ENCODE measurements at regions not wholly inside any gene's neighbourhood (a gene's known extent, or its start where the extent isn't known, plus 50 kb on each side); places are given as distances from the start of the nearest gene placed in this dataset.

DNA sequence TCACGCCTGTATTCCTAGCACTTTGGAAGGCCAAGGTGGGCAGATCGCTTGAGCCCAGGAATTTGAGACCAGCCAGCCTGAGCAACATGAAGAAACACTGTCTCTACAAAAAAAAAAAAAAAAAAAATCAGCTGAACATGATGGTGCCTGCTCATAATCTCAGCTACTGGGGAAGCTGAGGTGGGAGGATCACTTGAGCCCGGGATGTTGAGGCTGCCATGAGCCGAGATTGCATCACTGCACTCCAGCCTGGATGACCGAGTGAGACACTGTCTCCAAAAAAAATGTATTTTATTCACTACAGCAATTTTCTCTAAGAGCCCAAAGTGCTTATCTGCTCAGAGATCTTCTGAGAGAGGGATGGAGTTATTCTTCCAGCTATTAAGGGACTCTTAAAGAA, 215.8 kb upstream of the PPP3CA start:
- DNase-seq = no peak

DNA sequence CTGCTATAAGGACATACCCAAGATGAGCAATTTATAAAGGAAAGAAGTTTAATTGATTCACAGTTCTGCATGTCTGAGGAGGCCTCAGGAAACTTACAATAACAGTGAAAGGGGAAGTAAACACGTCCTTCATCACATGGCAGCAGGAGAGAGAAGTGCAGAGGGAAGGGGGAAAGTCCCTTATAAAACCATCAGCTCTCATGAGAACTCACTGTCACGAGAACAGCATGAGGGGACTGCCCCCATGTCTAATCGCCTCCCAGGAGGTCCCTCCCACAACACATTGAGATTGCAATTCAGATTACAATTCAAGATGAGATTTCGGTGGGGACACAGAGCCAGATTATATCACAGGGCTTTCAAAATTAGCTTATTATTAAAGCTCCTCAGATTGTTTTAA, 209.5 kb upstream of the PPP3CA start:
- no peak for DNase-seq

DNA sequence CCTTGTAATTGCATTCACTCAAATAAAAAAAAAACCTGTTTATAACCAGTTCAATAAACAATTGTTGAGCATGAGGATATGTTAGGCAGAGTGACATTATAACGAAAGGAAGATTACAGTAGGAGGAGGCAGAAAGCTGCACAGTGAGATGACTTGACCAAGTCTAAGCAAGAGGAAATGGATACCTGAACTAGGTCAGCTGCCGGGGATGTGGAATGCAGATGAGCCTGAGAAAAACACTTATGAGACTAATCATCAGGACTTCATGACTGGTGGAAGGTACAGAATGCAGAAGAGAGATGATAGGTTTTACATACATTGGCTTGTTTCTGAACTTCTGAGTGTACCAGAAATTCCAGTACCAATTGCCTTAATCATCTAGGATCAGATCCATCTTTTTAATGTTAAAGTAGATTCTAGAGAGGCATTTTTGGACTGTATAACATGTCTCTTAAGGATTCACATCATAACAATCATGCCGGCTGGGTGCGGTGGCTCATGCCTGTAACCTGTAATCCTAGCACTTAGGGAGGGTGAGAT, 208.1 kb upstream of the PPP3CA start:
- DNase-seq = no peak

DNA sequence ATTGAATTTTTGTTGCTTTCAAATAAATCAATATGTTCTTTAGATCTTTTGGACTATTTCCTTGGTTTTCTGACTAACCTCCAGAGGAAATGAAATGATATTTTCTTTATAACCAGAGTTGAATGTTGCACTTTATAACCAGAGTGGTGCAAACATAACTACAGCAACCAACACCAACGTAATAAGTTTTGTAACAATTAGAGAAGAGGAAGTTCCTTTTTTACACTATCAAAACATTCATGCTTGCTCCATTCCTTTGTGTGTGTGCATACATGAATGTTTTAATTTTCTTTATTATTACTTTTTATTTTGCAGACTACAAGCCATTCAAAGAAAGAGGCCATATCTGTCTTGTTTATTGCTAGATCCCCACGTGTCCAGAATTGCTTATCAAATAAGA, 193.0 kb upstream of the PPP3CA start:
- no peak for DNase-seq

DNA sequence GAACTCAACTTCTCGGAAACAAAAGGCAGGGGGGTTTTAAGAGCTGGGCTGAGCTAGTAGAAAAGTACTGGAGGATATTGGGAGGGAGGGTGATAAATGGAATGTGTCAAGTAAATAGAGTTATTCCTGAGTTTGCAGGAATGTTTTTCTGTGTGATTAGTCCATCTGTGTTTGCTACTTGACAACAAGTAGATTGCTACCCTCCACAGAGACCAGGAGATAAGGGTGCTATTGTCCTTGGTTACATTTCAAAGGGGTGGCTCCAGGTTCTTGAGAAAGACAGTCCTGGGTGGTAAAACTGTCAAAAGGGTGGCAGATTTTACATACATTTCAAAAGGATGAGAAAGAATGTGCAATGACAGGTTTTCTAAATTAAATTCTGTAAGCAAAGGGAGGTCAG, 181.2 kb upstream of the PPP3CA start:
- no peak for DNase-seq

DNA sequence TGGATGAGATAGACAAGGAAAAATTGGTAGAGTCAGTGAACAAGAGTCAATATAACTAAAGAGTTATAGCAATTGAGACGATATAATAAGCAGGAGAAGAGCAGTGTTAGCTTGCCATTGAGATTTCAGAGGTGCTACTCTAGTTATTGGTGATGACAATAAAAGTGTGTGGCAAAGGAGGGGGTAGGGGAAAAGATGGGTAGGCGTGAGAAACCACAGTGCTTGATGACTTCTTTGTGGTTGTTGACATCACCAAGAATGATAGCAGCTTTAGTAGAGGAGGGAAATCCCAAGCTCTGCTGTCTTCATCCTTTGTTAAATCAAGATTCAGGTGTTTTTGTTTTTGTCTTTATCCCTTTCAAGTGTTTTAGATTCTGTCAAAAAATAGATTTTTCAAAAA, 179.9 kb upstream of the PPP3CA start:
- DNase-seq = no peak

DNA sequence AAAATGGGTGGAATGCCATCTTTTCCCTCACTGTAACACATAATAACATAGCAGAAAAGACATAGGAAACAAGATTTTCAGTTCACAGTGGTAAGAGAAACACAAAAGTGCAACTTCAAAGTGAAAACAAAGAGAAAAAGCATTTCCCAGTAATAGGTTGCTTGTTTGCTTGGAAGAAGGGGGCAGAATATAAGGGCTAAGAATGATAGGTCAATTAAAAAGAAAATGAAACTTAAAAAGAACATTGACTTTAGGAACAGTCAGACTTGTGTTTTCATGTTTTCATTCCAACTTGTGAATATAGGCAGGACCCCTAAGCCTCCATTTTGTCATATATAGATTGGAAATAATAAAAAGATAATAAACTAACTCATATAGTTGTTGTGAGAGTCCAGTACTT, 168.2 kb upstream of the PPP3CA start:
- no peak for DNase-seq

DNA sequence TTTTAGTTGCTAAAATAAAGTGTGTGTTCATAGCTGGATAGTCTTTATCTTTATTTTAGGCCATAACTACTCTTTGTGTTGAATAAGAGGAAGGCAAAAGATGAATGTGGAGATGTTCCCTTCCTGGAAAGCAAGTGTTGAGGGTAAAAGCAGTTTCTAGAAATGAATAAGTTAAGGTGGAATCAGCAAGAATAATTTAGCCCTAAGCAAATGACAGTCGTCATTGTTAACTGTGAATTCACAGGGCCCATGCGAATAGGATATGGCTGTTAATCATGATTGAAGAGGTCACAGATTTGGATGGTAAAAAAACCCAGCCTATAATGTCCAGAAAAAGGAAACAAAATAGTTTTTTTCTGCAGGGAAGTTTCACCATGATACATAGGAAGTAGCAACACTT, 167.8 kb upstream of the PPP3CA start:
- no peak for DNase-seq

DNA sequence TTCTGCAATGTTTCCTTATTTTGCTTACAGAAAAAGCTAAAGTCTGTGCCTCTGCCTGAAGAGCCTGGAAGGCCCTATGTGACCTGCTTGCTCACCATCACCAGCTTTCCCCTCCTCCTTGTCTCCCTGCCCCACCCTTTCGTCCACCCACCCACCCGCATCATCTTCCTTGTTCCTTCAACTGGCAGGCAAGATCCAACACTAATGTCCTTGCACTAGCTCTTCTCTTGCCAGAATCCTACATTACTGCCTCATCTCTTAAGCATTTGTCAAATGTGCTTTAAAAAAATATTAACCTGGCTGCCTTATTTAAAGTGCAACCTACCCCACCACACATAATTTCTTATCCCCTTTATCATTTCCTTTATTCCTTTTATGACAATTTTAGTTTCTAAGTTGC, 165.1 kb upstream of the PPP3CA start:
- DNase-seq = no peak

DNA sequence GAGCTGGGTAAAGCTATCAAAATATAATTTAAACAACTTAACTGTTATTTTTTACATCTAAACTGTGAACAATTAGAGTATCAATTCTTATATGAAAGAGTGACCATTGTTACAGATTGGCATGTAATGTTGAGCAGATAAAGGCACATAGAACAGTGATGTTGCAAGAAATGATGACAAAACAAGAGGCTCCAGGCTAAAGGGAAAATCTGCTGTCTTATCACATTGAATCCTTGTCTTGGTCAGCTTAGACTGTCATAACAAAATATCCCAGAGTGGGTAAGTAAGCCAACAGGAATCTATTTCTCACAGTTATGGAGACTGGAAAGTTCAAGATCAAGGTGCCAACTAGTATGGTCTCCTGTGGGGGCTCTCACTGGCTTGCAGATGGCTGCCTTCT, 154.1 kb upstream of the PPP3CA start:
- no peak for DNase-seq

DNA sequence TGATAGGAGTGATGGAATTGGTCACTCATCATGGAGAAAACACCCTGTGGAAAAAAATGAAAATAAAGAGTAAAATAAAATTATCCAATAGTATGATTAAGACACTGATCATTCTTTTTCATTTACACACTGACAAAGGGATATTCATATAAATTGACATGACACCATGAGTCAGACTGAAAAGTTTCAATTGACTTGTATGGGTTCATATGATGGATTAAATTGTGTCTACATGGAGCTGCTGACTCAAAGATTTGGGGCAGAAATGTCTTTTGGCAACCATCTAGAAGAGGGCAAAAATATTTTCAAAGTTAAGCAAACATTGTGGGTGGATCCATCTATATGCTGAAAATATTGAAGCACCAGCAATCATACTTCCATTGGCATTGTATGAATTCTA, 153.4 kb upstream of the PPP3CA start:
- DNase-seq = no peak

DNA sequence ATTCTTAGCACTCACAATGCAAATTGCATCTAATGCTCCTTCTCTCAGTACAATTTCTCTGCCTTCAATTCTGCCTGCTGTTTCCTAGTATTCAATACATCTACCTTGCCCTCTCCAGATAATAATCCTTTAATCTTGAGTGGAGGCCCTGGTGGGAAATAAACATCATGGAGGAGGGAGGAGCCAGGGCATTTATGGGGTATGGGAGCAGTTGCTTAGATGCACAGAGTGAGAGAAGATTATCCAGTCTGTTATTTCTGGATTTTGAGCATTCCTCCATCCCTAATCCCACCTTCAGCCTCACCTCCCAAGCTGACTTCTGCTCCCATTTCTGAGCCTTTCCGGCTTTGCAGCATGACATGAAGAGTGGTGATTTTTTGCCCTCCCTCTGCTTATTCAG, 127.9 kb upstream of the PPP3CA start:
- no peak for DNase-seq

DNA sequence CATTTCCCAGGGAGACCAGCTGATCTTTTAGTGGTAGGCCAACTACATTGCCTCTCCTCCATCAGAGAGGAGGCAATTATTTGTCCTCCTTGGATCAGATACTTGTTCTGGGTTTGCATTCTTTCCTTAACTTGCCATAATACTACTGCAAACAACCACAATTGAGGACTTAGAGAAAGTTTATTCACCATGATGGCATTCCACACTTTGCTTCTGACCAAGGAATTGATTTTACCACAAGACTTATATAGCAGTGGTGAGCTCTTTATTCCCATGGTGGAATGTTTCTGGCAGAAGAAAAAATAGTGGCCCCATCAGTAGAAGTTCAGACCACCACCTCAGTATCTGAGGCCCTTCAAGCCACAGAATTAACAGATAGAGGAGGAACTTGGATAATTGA, 123.9 kb upstream of the PPP3CA start:
- no peak for DNase-seq

DNA sequence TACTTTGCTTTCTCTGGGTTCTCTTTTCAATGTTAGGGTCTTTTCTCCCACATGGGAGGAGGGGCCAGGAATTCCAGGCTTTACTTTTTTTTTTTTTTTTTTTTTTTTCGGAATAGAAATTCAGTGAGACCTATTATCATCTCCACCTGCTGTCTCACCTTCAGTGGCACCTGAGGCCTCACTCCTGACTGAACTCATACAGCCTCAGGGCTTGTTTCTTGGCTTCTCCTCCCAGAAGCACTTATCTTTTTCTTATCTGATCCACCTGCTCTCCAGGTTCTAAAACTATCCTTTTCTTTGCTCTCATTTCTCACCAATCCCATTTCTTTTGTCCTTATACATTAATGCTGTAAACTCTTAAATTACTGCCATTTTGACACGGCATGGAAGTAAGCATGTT, 117.3 kb upstream of the PPP3CA start:
- DNase-seq = peak; percentile 82

DNA sequence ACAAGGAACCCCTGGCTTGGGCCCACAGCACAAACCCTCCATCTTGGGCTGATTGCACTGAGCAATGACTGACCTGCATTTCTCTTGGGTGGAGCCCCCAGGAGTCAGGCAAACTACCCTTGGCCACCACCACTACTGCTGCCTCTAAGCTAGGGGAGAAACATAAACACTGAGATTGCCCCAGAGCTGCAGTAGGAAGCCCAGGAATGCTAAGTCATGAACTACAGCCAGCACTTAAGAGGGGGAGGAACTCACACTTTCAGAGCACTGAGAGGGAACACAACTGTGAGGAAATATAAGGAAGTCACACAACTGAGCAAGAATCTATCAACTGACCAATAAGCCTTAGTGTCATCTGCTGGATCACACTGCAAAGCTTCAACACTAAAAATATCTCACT, 111.6 kb upstream of the PPP3CA start:
- DNase-seq = no peak

DNA sequence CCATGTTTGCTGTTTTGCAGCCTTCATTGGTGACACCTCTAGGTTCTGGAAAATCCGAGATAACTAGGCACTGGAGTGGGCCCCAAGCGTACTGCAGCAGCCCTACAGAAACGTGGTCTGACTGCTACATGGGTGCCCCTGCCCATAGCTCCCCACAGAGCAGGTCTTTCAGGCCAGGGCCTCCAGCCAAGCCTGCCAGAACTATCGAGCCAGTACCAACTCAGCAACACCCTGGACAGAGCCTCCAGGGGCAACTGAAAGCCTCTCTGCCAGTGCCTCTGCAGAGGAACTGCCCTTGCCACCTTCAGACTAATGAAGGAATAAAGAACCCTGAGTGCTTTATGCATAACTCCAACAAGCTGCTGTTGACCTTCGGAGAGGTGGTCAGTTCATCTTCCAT, 111.1 kb upstream of the PPP3CA start:
- no peak for DNase-seq

DNA sequence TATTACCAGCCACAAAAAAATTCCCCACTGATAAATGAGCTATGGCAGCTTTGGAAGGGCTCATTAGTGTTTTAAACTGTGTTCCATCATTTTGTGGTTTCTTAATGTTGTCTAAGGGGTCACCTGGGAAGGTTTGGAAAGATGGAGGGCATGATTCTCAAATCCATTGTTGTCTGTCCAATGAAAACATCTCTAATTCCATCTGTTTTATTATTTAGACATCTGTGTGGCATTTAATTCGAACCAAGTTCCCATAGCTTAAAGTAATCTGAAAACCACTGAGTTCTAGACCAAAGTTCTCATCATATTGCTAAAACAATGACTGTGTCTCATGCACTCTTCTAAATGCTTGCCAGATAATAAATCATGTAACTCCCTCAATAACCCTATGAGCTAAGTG, 103.8 kb upstream of the PPP3CA start:
- no peak for DNase-seq

DNA sequence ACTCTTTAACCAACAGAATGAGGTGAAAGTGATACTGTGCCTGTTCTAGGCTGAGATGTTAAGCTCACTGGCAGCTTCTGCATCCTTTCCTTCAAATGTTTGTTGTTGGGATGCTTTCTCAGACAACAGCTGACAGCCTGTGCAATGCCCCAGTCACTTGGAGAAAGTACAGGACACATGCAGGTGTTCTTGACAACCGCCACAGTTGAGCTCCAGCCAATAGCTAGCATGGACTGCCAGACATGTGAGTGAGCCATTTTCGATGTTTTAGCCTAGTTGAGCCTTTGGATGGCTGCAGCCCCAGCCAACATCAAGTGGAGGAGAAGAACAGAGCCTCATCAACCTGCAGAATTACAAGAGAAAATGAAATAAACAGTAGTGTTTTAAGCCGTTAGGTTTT, 94.1 kb upstream of the PPP3CA start:
- no peak for DNase-seq

DNA sequence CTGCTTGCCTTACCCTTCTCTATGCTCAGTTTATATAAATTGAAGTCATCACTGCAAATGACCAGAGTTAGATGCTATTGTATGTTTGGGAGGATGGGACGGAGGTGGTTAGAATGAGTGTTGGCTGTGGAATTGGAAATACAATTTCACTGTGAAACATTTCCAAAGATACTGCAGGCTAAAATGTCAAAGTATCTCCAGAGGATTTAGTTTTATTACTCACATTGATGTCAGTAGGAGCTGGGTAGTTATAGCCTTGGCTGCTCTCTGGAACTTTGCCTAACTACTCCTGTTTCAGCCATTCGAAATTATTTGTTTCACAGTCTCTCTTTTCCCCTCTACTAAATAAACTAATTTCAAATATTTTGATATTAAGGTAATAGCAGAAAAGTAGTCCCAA, 92.6 kb upstream of the PPP3CA start:
- no peak for DNase-seq

DNA sequence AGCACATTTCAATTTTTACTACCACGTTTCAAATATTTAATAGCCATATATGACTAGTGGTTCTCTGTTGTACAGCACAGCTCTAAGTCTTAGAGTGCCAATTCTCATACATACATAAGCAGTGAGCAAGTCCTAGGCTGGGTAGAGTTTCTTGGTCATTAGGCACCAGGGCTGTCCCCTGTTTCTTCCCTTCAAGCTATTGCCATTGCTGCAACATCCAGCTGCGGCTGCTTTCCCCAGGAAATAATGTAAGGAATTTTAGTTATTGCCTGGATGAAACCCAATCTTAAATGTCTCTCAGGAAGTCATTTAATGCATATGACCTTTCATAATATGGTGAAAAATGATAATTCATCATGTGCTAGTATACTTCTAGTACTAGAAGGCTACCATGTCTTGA, 74.1 kb upstream of the PPP3CA start:
- peak; percentile 69 for DNase-seq

DNA sequence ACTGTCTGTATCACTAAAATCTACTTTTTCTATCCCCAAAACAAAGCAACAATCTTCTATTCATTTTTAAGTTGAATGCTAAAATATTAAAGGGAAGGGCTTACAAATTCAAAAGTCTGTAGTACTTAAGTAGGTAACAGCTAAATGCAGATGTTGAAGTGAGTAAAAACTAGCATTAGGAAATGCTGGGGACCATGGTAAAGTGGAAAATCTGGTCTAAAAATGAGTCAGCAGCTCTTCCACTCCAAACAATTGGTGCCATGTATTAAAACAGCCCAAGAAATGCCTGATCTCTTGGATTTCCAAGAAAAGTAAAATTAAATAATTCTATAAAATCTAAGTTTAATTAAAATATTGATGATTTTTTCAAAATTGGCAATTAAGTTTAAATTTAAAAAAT, 73.3 kb upstream of the PPP3CA start:
- DNase-seq = peak; percentile 55

DNA sequence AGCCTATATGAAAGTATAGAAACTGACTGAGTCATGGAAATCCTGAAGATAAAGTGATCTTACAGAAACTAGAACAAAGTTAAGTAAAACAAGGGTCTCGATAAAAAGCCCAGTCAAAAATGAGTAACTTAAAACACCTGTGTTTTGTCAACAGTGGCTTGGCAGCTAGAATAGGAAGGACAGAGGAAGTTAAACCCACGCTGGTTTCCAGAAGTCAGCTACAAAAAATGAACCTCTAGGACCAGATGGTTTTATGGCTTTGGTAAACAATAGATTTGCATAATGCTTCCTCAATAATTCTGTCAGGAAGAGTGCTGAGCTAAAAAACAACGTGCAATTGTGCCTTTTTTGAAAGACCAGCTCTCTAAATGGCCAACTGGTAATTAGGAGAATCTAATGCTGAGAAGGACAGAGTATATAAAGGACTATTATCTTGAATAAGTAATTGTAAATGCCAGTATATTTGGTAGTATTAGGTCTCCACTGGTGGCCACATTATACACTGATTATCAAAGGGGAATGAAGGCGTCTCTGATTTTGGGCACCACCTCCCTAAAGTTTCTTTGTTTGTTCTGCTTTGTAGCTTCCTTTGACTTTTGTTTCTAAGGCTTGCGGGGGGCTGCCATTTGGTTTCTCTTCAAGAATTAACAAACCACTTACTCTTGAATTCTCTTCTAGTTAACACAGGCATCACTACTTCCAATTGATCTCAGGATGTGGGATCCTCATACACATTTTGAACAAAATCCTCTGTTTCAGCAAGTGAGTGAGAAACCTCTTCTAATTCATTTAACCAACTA, 72.2 kb upstream of the PPP3CA start:
- DNase-seq = peak; percentile 97

DNA sequence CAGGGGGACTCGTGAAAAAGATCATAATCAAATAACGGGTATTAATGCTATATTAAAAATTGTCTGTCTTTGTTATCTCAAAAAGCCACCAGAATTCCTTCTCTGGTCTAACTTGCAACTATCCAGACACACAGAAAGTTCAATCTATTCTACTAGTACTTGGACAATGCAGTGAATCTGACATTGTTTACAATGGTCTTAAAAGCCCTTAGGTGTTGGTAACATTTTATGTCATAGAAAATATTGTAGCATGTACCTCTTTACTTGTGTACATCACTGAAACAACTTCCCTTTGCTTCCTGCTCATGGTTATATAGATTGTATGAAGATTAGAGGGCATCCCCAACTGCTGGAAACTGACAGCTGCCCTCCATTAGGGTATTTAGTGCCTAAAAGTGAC, 71.1 kb upstream of the PPP3CA start:
- peak; percentile 56 for DNase-seq

DNA sequence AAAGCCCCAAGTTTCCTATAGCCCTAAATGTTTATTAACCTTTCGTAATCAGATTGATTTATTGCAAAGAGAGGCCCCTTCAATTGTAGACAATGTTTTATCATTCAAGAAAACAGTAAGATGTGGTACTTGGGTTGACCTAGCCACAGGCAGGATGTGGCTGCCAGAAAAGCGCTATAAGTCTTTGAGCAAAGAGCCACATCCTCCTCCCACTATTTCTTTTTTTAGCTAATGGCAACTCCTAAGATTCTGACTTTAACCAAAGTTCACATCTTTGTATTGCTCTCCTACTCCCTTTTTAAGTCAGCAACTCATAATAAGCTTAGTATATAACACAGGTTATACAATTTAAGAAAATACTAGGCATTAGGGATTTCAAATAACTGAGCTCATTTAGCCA, 70.7 kb upstream of the PPP3CA start:
- DNase-seq = peak; percentile 12

DNA sequence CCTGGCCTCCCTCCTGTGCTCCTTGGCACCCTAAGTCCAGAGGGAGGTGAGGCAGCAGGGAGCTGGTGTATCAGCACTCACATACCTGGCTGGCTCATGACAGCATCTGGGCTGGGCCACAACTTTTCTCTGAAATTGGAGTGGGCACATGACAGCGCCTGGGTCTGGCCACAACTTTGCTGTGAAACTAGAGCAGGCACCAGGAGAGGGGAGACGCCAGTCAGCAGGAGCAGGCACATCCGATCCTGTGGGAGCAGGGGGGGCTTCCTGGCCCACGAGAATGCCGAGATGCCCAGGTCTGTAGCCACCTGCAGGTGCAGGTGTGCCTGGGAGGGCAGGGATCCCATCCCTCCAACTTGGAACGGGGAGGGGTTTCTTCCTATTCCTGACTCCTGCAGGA, 69.7 kb upstream of the PPP3CA start:
- peak; percentile 4 for DNase-seq
